GM18511 (cell line): ENCODE measurements at regions not wholly inside any gene's neighbourhood (a gene's known extent, or its start where the extent isn't known, plus 50 kb on each side); places are given as distances from the start of the nearest gene placed in this dataset.
"Not testable (repeated sequence)": the region's sequence is repeated elsewhere in the genome, so short reads cannot be mapped to it uniquely, and the experiment has no call there.

Experiments used
- ATAC-seq: cut with Tn5 transposase; IDR thresholded peaks from one replicate; pipeline ENCODE4 v1.9.1; 2021; ENCODE audit warnings: mild to moderate bottlenecking, moderate library complexity; ENCODE audit not compliant: unreplicated experiment

DNA sequence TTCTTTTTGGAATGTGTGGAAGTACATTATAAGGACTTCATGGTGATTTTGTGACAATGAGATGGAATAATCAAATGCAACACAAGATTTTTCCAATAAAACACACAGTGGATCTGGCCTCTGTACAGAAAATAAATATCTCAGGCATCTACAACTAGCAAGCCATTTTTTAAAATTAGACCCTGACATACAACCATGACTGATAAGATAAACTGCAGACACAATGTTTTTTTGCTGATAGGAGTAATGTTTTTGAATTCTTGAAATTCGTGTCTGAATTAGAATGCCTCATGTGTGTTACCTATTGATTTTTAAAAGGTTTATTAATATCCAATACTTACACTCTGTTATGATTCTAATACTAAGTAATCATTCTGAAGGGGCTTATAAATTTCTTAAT is 328.1 kb downstream of the HGF start:
- no peak for ATAC-seq

DNA sequence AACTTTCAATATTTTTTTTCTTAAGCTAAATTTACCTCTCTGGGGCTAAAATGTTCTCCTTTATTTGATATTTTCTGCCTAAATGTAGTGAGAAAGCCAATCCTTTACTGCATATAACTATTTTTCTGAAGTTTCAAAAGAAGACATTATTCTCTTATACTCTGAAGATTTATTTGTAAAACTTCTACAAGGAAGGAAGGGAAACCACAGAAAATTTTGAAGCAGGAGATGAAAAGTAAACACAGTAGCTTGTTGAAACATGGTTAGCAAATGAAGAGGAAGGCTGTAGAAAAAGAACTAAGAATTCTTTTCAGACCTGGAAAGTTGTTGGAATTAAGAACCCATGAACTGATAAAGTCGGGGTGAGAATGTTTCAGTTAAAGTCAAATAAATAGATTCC is 330.3 kb downstream of the HGF start:
- no peak for ATAC-seq

DNA sequence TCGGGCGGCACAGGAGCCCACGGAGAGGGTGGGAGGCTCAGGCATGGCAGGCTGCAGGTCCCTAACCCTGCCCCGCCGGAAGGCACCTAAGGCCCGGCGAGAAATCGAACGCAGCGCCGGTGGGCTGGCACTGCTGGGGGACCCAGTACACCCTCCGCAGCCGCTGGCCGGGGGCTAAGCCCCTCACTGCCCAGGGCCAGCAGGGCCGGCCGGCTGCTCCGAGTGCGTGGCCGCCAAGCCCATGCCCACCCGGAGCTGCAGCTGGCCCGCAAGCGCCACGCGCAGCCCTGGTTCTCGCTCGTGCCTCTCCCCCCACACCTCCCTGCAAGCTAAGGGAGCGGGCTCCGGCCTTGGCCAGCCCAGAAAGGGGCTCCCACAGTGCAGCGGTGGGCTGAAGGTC is 332.7 kb downstream of the HGF start:
- ATAC-seq: not testable (repeated sequence)

DNA sequence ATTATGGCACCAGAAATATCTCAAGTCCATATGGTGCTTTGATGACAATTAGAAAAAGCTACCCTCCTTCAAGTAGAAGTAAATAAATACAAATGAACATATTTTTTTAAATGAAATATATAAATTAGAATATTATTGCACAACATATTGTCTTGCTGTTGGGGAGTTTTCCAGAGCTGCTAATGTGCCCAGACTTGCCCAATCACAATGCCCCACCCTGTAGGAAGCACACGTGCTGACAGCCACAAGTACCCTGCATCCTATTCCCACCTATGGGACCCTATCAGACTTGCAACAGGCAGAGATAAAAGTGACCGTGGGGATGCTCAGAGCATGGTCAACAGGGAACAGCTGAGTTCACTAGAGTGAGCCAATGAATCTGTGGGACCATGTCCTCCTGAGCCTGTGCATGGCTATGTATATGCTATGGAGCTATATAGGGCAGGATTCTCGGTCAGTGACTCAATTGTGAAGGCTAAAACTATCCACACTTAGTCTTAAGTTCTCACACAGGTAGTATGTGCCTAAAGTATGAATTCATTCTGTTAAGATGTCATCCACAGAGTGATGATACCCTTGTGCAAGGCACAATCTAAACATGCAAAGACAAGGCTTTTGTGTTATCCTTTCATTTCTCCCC is 336.0 kb downstream of the HGF start:
- no peak for ATAC-seq

DNA sequence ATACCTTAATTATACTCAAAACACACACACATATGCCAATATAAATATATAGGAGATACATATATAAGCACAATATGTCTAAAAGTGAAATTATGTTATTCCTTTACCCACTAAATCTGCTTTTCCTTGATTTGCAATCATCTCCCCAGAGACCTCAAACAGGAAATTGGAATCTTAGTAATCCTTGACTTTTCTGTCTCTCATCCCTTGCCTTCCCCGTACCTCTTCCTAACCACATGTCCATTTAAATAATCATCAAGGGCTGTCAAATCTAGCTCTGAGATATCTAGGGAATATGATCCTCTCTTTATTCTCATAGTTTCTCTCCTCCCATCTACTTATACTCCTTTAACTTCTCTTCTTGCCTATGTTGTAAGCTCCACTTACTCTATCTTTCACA is 336.6 kb downstream of the HGF start:
- ATAC-seq: no peak

DNA sequence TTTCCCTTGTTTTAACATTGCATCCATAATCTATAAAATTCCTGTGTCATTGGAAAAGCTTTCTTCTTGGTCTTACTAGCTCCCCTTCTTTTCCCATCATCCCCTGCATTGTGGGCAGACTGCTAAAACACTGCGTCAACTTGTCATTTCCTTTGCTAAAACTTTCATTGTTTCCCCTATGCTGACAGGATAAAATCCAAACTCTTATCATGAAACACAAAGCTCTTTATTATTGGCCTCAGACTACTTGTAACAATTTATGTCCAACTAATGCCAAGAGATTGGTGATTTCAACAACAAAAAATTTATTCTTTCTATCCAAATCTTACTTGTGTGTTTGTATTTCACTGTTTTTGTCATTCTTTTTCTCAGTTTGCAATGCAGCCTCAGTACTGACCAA is 339.1 kb downstream of the HGF start:
- no peak for ATAC-seq

DNA sequence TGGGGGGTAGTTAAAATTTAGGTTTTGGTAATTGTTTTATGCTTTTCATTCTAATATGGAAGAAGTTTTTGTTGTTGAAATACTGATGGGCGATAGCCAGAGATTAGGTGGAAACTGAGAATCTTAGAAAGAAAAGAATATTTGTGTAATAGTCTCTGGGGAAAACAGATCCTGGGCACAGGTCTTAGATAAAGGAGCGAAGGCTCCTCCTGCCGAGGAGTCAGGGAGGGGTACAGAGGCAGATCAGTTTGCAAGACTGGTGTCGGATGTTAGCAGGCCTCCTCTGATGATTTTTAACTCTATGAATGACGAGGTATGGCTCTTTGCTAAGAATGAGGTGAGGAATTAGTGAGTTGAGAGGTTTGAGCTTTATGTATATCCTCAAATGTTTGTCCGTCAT is 339.7 kb downstream of the HGF start:
- no peak for ATAC-seq

DNA sequence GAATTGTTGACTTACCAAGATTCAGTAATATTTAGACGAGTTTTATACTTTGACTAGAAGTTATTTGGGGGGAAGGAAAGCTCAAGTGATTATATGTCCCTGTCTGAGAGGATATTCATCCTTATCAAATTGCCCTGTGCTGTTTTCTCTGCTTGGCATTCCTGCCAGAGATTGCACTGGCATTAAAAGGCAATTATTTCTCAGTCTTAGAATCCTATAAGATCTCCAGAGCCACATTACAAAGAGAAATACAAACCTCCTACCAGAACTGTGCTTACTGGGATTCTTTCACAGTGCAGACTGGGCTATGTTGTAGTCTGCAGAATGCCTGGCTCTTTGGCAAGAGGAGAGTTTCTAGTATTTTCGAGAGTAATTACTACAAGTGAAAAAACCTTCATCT is 342.4 kb downstream of the HGF start:
- ATAC-seq: no peak

DNA sequence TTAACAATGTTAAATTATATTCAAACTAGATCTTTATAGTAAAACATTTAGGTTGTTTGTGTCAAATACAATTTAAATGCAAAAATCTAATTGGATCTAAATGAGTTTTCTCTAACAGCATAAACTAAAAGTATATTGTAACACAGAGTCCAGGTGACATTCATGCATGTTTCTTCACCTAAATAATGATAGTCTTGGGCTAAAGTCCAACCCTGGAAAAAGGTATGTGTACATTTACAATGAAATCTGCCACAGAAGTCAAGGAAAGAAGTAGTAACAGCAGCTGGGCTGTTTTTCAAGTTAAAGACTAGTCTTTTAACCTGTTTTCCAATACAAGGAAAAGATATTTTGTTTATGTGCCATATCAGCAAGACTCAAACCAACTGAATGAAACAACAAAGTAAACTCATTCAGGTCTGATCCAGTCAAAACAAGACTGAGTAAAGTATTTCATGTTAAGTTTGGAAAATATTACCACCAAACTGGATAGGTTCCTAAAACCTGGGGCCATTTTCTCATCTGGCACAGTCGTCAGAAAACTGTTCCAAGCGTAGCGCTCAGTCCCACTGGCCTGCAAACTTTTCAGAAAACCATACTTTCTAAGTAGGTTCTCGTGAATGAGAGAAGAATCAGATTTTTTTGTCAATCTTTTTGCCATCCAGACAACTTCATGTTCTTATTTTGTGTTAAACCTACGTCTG is 349.2 kb downstream of the HGF start:
- ATAC-seq: no peak

DNA sequence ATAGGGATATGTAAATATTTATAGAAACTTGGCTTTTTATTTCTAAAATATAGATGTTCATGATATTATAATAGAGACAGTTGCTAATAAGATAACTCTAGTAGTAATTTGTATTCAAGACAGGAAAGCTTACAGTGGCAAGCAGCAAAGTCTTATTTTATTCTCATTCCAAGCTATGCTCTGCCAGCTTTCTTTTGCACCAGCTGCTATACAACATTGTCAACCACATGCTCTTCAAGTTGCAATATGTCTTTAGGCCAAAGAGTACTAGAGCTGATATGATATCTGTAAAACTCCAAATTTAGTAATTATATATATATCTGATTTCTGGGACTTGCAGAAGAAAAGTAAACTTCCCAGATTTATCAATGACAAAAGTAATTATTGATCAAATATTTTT is 350.1 kb downstream of the HGF start:
- no peak for ATAC-seq

DNA sequence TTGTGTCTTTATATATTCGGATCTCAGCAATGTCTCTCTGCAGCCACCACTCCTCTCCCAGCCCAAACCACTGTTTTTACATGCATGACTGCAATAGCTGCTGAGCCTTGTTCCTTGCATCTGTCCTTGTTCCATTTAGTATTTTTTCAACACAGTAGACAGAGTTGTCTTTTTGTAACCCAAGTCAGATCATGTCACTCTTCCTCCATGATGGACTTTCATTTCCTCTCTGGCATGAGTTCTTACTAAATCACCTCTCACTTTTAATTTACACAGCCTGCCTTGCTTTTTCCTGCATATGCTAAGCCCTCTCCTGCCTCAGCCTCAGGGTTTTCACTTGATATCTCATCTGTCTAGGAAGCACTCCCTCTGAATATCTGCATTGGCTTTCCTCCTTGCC is 353.2 kb downstream of the HGF start:
- no peak for ATAC-seq

DNA sequence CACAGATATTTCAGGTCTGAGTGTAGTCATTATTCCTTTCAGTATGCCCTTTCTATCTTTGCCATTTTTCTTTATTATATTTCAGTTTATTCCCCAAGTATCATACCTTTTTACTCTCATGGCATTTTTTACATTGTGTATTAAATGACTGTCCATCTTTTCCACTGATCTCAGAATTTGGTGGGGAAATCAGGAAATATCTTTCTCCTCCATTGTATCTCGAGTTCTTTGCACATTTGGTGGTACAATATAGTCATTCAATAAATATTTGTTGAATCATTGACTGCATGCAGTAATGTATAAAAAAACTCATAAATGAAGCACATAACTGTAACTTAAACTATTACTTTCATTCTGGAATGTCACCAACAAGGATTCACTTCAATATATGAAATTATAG is 354.7 kb downstream of the HGF start:
- no peak for ATAC-seq

DNA sequence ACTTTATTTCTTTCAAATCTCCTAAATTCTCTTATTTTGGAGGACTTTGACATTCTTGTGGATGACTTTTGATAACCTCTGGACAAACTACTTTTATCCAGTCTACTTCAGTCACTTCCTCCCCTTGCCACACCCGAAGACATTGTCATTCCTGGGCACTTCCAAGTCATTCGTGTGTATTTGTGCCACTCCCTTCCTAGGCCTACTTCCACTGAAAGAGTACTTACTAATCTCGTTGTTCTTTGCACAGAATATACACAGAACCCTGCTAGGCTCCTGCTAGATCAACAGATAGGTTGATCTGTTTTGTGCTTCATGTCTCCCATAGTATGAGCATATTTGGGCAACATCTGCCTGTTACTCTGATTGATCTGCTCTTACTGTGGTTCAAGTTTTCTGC is 355.4 kb downstream of the HGF start:
- no peak for ATAC-seq

DNA sequence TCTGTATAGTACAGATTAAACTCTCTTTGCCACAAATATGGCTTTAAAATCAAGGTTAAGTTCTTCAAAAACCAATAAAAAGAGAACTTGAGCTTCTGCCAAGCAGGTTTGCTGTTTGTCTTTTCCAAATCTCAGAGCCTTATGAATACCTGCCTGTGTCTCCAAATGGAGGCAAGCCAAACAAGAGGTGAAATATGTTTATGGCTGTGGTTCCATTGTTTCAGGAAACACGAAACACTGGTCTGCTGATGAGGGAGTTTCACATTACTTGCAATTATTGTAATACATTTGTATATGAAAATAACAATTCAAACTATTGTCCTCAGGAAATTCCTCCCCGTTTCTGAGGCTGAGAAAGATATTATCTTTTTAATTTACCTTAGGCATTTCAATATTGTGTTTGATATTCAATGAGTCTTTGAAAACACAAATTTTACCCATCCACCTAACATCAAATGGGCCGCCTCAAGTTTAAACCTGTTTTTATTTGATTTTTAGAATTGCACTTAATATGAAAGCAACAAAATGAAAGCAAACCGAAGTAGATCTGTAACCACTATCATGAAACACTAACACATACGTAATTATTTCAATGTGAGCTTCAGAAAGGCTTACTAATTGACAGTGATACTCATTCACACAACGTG is 359.3 kb downstream of the HGF start:
- no peak for ATAC-seq

DNA sequence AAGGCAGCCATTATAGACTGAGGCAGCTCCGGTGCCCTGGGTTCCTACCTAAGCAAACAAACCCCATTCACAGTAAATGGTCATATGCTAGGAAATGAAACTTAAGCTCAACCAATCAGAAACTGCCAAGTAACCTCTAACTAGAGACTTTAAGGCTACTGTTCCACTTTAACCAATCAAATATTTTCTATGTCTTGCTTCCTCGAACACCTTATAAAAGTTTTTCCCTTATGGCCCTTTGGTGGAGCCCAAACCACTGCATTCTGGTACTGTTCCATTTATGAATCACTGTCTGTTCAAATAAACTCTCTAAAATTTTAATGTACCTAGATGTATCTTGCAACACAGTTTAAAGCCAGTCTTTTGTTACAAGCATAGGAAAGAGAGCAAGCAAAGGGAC is 361.1 kb downstream of the HGF start:
- no peak for ATAC-seq

DNA sequence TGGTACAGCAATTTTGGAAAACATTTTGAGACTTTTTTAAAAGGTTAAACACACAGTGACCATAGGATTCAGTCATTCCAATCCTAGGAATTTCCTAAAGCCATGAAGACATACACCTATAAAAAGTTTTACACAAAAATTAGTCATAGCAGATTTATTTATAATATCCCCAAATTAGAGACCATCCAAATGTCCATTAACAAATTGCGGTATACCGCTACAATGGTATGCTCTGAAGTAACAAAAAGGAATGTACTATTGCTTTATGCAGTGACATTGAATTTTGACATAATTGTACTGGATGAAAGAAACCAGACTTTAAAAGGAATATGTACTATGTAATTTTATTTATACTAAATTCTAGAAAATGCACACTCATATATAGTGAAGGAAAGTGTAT is 362.8 kb downstream of the HGF start:
- ATAC-seq: no peak

DNA sequence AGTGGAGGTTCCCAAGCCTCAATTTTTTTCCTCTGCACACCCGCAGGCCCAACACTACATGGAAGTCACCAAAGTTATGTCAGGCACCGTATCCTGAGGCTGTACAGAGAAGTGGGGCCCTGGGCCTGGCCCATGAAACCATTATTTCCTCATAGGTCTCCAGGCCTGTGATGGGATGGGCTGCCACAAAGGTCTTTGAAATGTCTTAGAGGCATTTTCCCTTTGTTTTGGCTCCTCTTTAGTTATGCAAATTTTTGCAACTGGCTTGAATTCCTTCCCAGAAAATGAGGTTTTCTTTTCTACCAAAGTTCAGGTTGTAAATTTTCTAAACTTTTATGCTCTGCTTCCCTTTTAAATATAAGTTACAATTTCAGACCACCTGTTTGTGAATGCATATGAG is 365.2 kb downstream of the HGF start:
- ATAC-seq: no peak

DNA sequence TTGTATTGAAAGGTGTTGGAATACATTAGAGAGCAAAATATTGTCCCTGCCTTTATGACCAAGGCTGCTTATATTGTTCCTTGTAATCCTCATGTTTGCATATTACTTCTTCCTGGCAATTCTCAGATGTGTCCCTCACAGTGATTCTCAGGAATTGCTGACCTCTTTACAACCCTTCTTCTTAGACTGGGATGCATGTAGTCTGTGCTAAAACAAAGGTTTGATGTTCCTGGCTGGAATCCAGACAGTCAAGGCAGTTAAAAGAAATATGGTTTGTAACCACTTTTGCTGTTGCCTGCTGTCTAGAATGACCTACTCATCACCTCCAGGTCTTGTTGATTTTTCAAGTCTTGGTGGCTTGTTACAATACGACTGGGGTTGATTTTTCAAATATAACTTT is 367.6 kb downstream of the HGF start:
- ATAC-seq: no peak

DNA sequence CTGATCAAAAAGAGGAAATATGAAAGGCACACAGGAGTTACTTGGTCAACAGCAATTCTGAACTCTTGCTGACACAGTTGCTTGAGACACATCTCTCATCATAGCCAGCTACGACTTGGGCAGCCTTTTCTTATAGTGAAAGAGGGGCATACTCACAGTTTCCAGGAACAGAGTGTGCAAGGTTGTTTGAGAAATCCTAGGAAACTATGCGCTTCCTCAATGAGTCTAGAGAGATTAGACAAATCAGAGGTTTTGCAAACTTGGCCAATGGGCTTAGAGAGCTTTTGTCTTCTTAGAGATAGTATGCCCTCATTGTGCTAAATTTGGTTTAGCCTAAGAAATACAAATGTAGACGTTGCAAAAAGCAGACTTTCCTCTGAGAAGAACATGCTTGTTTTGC is 370.4 kb downstream of the HGF start:
- no peak for ATAC-seq

DNA sequence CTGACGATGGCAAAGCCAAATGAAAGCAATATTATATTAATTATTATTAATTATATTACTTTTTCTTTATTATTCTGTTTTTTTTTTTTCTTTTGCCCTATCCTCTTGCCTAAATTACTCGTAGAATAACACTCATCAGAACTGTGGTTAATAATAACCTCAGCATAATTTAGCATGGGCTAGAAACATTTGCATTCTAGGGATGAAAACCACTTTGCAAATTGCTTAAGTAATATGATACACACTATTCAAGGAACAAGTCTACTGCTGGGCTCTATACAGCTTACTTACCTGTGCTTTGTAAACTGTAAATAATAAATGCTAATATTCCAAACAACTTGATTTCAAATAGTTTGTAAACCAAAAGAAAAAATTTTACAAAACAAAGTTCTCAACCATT is 375.8 kb downstream of the HGF start:
- ATAC-seq: no peak

DNA sequence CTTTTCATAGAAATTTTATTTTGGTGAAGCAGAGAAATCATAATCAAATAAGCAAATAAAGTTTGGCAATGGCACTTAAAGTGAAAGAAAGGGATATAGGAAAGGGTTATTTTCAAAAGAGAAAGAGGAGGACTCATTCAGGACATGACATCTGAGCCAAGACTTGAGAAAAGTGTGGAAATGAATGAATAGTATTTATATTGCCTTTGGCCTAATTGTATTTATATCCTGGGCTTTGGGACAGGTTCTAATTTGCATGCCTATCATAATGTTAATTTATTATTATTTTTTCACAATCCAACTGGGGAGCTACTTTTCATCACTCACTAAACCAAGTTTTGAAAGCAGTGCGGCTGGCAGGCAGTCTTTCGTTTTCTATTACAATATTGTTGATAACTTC is 376.8 kb downstream of the HGF start:
- no peak for ATAC-seq

DNA sequence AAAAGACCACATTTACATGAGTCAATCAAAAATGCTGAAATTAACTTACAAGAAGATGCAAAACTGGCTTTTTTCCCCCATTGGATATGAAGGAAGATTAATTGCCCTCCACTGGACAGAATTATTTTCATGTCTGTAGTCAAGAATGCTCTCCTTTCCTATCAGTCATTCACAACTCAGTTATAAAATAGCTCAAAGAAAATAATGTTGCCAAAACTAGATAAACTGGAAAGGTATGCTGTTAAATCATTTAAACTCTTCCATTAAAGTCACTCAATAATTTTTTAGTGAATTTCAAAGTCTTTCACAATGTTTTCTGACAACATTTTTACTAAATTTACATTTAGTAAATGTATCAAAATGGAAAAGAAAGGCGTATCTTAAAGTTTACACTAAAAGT is 384.5 kb downstream of the HGF start:
- ATAC-seq: no peak

DNA sequence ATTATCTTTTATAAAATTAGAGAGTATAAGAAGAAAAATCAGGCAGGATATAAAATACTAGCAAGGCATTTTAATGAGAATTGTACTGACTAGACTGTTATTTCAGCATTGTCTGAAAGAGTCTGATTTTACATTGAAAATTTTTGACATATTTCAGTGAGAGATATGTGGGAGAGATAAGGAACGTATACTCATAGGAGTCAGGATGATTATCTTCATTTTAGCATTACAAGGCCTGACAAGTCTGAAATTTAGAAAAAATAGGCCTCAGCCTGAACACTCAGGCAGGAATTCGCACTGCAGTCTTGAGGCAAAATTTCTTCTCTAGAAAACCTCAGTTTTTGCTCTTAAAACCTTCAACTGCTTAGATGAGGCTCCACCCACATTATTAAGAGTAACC is 386.0 kb downstream of the HGF start:
- ATAC-seq: no peak
